Neural cell (in vitro differentiated cells): ENCODE measurements at regions not wholly inside any gene's neighbourhood (a gene's known extent, or its start where the extent isn't known, plus 50 kb on each side); places are given as distances from the start of the nearest gene placed in this dataset.

Experiments used
- H2AFZ ChIP-seq: fragments of 200-600, 300-800 bp; sonication (generic), shearing (Covaris generic); 2 replicates; pipeline ENCODE4 v1.6.0; 2014; ENCODE audit warnings: low read depth, mild to moderate bottlenecking, antibody characterized with exemption, low read length, moderate library complexity
- H3F3A ChIP-seq: fragments of 200-600 bp; shearing (Covaris generic); 2 replicates; pipeline ENCODE4 v1.6.1; 2016; ENCODE audit warnings: mild to moderate bottlenecking, moderate library complexity, mixed read lengths, antibody characterized with exemption, low read length; ENCODE audit not compliant: insufficient read depth, poor library complexity, severe bottlenecking
- H3K27ac ChIP-seq: fragments of 200-600, 300-800 bp; sonication (generic), shearing (Covaris generic); 2 replicates; pipeline ENCODE4 v1.5.1; 2014; ENCODE audit warnings: mild to moderate bottlenecking, low read length, moderate library complexity
- H3K27me3 ChIP-seq: fragments of 300-800, 200-600 bp; sonication (generic), shearing (Covaris generic); 2 replicates; pipeline ENCODE4 v1.6.0; 2014; ENCODE audit warnings: mild to moderate bottlenecking, low read depth, low read length, moderate library complexity; ENCODE audit not compliant: insufficient read depth
- H3K36me3 ChIP-seq: fragments of 300-800, 200-600 bp; sonication (generic), shearing (Covaris generic); 2 replicates; pipeline ENCODE4 v1.5.1; 2014; ENCODE audit warnings: mild to moderate bottlenecking, antibody characterized with exemption, low read length, moderate library complexity; ENCODE audit not compliant: insufficient read depth
- H3K4me2 ChIP-seq: fragments of 300-800, 200-600 bp; sonication (generic), shearing (Covaris generic); 2 replicates; pipeline ENCODE4 v1.6.0; 2014; ENCODE audit warnings: mild to moderate bottlenecking, low read length
- H3K4me3 ChIP-seq: fragments of 300-800, 200-600 bp; sonication (generic), shearing (Covaris generic); 2 replicates; pipeline ENCODE4 v1.5.1; 2014; ENCODE audit warnings: mild to moderate bottlenecking, low read length, moderate library complexity
- H3K79me2 ChIP-seq: fragments of 200-600 bp; shearing (Covaris generic); replicated peaks from 2 replicates; pipeline ENCODE4 v1.6.0; 2014; ENCODE audit warnings: mild to moderate bottlenecking, low read length, moderate library complexity; ENCODE audit not compliant: insufficient read depth
- H3K9ac ChIP-seq: fragments of 300-800, 200-600 bp; sonication (generic), shearing (Covaris generic); 2 replicates; pipeline ENCODE4 v1.6.1; 2016; ENCODE audit warnings: mild to moderate bottlenecking, low read length, mixed read lengths
- H3K9me2 ChIP-seq: fragments of 200-600 bp; shearing (Covaris generic); 2 replicates; pipeline ENCODE4 v1.6.1; 2016; ENCODE audit warnings: mild to moderate bottlenecking, low read length, mixed read lengths; ENCODE audit not compliant: insufficient read depth
- H3K9me3 ChIP-seq: fragments of 200-600, 300-800 bp; sonication (generic), shearing (Covaris generic); 2 replicates; pipeline ENCODE4 v1.6.1; 2016; ENCODE audit warnings: mild to moderate bottlenecking, mixed run types, low read length, moderate library complexity, mixed read lengths
- H4K20me1 ChIP-seq: fragments of 200-600 bp; shearing (Covaris generic); 2 replicates; pipeline ENCODE4 v1.6.1; 2016; ENCODE audit warnings: mild to moderate bottlenecking, mixed run types; ENCODE audit not compliant: insufficient read depth
- CTCF ChIP-seq: fragments of 450-650 bp; IDR thresholded peaks from 2 replicates; pipeline ENCODE4 v1.5.1; 2014; ENCODE audit warnings: antibody characterized with exemption, mild to moderate bottlenecking, moderate library complexity; ENCODE audit not compliant: poor library complexity, severe bottlenecking
- EP300 ChIP-seq: fragments of 450-650 bp; conservative IDR thresholded peaks from 2 replicates; pipeline ENCODE4 v1.6.1; 2014; ENCODE audit warnings: antibody characterized with exemption, mild to moderate bottlenecking, moderate library complexity; ENCODE audit not compliant: poor library complexity, severe bottlenecking
- EZH2 ChIP-seq: fragments of 200-600, 300-800 bp; shearing (Covaris generic), sonication (generic); IDR thresholded peaks from 2 replicates; pipeline ENCODE4 v1.6.1; 2014; ENCODE audit warnings: antibody characterized with exemption, low read length, borderline replicate concordance, mild to moderate bottlenecking; ENCODE audit not compliant: insufficient read depth, poor library complexity, severe bottlenecking
- MXI1 ChIP-seq: fragments of 450-650 bp; conservative IDR thresholded peaks from 2 replicates; pipeline ENCODE4 v1.6.1; 2014; ENCODE audit warnings: antibody characterized with exemption, mild to moderate bottlenecking; ENCODE audit not compliant: poor library complexity, severe bottlenecking
- POLR2AphosphoS5 ChIP-seq: IDR thresholded peaks from 2 replicates; pipeline ENCODE4 v1.6.1; 2012
- RAD21 ChIP-seq: fragments of 450-650 bp; conservative IDR thresholded peaks from 2 replicates; pipeline ENCODE4 v1.6.1; 2014; ENCODE audit warnings: antibody characterized with exemption, mild to moderate bottlenecking, moderate library complexity
- REST ChIP-seq: IDR thresholded peaks from 2 replicates; pipeline ENCODE4 v1.6.1; 2012; ENCODE audit warnings: borderline replicate concordance
- SMC3 ChIP-seq: fragments of 450-650 bp; conservative IDR thresholded peaks from 2 replicates; pipeline ENCODE4 v1.6.1; 2014; ENCODE audit warnings: antibody characterized with exemption, mild to moderate bottlenecking, moderate library complexity; ENCODE audit not compliant: poor library complexity
- TAF1 ChIP-seq: IDR thresholded peaks from 2 replicates; pipeline ENCODE4 v1.6.1; 2012; ENCODE audit warnings: low read depth

DNA sequence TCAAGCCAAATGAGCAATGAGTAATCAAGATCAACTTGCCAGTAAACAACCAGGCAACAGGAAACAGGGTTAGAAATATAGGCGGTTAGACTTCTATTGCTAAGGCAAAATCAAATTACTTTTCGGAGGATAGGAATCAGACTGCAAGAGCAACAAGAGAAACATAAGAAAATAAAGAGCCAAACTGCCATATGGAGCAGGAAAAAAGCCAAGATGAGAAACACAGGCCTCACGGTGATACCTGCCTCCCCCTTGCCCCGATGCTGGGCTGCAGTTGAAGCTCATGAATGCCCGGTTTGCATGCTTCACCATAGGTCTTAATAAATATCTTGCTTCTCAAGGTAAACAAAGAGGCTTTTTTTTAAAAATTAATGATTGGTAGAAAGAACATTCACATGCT lies 158.4 kb upstream of the MAGEC2 start:
- Histone ChIP-seq H3K9me3 (no peaks in the 10 kb centered on the region), H4K20me1 (no peaks in the 10 kb centered on the region), H3F3A (no peaks in the 10 kb centered on the region), H3K79me2 (no peaks in the 10 kb centered on the region), H2AFZ (no peak overlapping the region), H3K9me2 (no peaks in the 10 kb centered on the region), H3K36me3 (no peaks in the 10 kb centered on the region), H3K4me2 (no peak overlapping the region), H3K4me3 (no peak overlapping the region), H3K27ac (no peak overlapping the region), H3K9ac (no peak overlapping the region), H3K27me3 (no peaks in the 10 kb centered on the region)
- TF ChIP-seq REST (no peak), SMC3 (no peak), RAD21 (no peak), EZH2 (no peak), EP300 (no peak), TAF1 (no peak), POLR2AphosphoS5 (no peak), CTCF (no peak), MXI1 (no peak)

GRCh38 chrX:142359331-142359730 lies 154.2 kb upstream of the MAGEC2 start:
- no peak for TF ChIP-seq REST
- TF ChIP-seq EZH2: no peak
- TF ChIP-seq CTCF: no peak

More at GRCh38 chrX:142359331-142359730, 154.2 kb upstream of the MAGEC2 start:
- Histone ChIP-seq H3K79me2 (no peaks in the 10 kb centered on the region), H3K9me3 (no peaks in the 10 kb centered on the region), H3K27me3 (no peaks in the 10 kb centered on the region), H3K27ac (no peak overlapping the region), H3F3A (no peaks in the 10 kb centered on the region), H4K20me1 (no peaks in the 10 kb centered on the region), H3K36me3 (no peaks in the 10 kb centered on the region), H2AFZ (no peak overlapping the region), H3K9me2 (no peaks in the 10 kb centered on the region), H3K9ac (no peak overlapping the region), H3K4me2 (no peak overlapping the region), H3K4me3 (no peak overlapping the region)
